GM23338 (cell line): ENCODE measurements at regions not wholly inside any gene's neighbourhood (a gene's known extent, or its start where the extent isn't known, plus 50 kb on each side); places are given as distances from the start of the nearest gene placed in this dataset.

ENCODE experiments used
- ATAC-seq: fragments of 200-7000 bp; cut with Tn5 transposase; 3 replicates; pipeline ENCODE4 v1.9.1; 2020
- DNase-seq: peaks from one replicate; pipeline ENCODE4 v3.0.0-alpha.2; 2015; ENCODE audit warnings: low spot score
- H2AFZ ChIP-seq: fragments of 200-600 bp; sonication (generic); 2 replicates; pipeline ENCODE4 v1.8.0; 2016; ENCODE audit warnings: antibody characterized with exemption, mild to moderate bottlenecking, moderate library complexity
- H3F3A ChIP-seq: fragments of 200-600 bp; sonication (generic); replicated peaks from 2 replicates; pipeline ENCODE4 v1.8.0; 2017; ENCODE audit warnings: antibody characterized with exemption, mixed run types, low read depth
- H3K27ac ChIP-seq: fragments of 200-600 bp; sonication (generic); 2 replicates; pipeline ENCODE4 v1.6.1; 2016; ENCODE audit warnings: low read depth
- H3K27me3 ChIP-seq: fragments of 200-600 bp; sonication (generic); 2 replicates; pipeline ENCODE4 v1.8.0; 2016; ENCODE audit warnings: mild to moderate bottlenecking, mixed run types, moderate library complexity; ENCODE audit not compliant: insufficient read depth
- H3K36me3 ChIP-seq: fragments of 200-600 bp; sonication (generic); 2 replicates; pipeline ENCODE4 v1.8.0; 2016; ENCODE audit warnings: mild to moderate bottlenecking; ENCODE audit not compliant: insufficient read depth
- H3K4me1 ChIP-seq: fragments of 200-600 bp; sonication (generic); 2 replicates; pipeline ENCODE4 v1.8.0; 2016; ENCODE audit warnings: mild to moderate bottlenecking, moderate library complexity; ENCODE audit not compliant: insufficient read depth
- H3K4me2 ChIP-seq: fragments of 200-600 bp; sonication (generic); 2 replicates; pipeline ENCODE4 v1.7.1; 2017; ENCODE audit warnings: mixed run types
- H3K4me3 ChIP-seq: fragments of 200-600 bp; sonication (generic); 2 replicates; pipeline ENCODE4 v1.6.1; 2016; ENCODE audit warnings: mixed run types
- H3K79me2 ChIP-seq: fragments of 200-600 bp; sonication (generic); replicated peaks from 2 replicates; pipeline ENCODE4 v1.8.0; 2017; ENCODE audit warnings: mild to moderate bottlenecking; ENCODE audit not compliant: insufficient read depth
- H3K9me2 ChIP-seq: fragments of 200-600 bp; sonication (generic); 2 replicates; pipeline ENCODE4 v1.8.0; 2017; ENCODE audit not compliant: insufficient read depth
- H4K20me1 ChIP-seq: fragments of 200-600 bp; sonication (generic); replicated peaks from 2 replicates; pipeline ENCODE4 v1.8.0; 2017; ENCODE audit warnings: mild to moderate bottlenecking; ENCODE audit not compliant: insufficient read depth
- H3K27ac Mint-ChIP-seq: 2 replicates; pipeline ENCODE4 v1.8.0; 2020; ENCODE audit warnings: inconsistent platforms, mild to moderate bottlenecking, moderate library complexity, mixed read lengths
- H3K27me3 Mint-ChIP-seq: 3 replicates; pipeline ENCODE4 v1.8.0; 2022; ENCODE audit warnings: low read depth, mild to moderate bottlenecking, moderate library complexity, mixed read lengths, inconsistent platforms; ENCODE audit not compliant: insufficient read depth, poor library complexity
- H3K36me3 Mint-ChIP-seq: 3 replicates; pipeline ENCODE4 v1.8.0; 2021; ENCODE audit warnings: low read depth, mild to moderate bottlenecking, inconsistent platforms, moderate library complexity, mixed read lengths
- H3K4me1 Mint-ChIP-seq: 3 replicates; pipeline ENCODE4 v1.8.0; 2020; ENCODE audit warnings: mild to moderate bottlenecking, inconsistent platforms, mixed read lengths
- H3K4me3 Mint-ChIP-seq: 3 replicates; pipeline ENCODE4 v1.8.0; 2021; ENCODE audit warnings: moderate library complexity, mild to moderate bottlenecking, inconsistent platforms, mixed read lengths
- H3K9me3 Mint-ChIP-seq: 3 replicates; pipeline ENCODE4 v1.8.0; 2020; ENCODE audit warnings: moderate library complexity, mild to moderate bottlenecking, inconsistent platforms, mixed read lengths
- CTCF ChIP-seq, 2 experiments: fragments of 200-600 bp in 1 of 2; sonication (generic) in 1 of 2; conservative IDR thresholded peaks; 2 replicates each; pipeline versions ENCODE4 v1.5.1 to v1.6.1; 2016 to 2017; ENCODE audit warnings: antibody characterized with exemption in 2 of 2, low read depth in 2 of 2, mild to moderate bottlenecking in 2 of 2, moderate library complexity in 1 of 2
- EZH2 ChIP-seq: fragments of 200-600 bp; sonication (generic); IDR thresholded peaks from one replicate; pipeline ENCODE4 v1.8.0; 2017; ENCODE audit warnings: antibody characterized with exemption, mild to moderate bottlenecking, low read depth; ENCODE audit not compliant: unreplicated experiment
- JUNB ChIP-seq: IDR thresholded peaks from one replicate; pipeline ENCODE4 v1.6.1; 2016; ENCODE audit warnings: antibody characterized with exemption; ENCODE audit not compliant: unreplicated experiment
- NANOG ChIP-seq: IDR thresholded peaks from 2 replicates; pipeline ENCODE4 v1.6.1; 2016; ENCODE audit warnings: antibody characterized with exemption, borderline replicate concordance
- POLR2AphosphoS5 ChIP-seq: IDR thresholded peaks from 2 replicates; pipeline ENCODE4 v1.6.1; 2016; ENCODE audit warnings: antibody characterized with exemption, low read depth
- REST ChIP-seq: IDR thresholded peaks from one replicate; pipeline ENCODE4 v1.6.1; 2018; ENCODE audit warnings: antibody characterized with exemption; ENCODE audit not compliant: unreplicated experiment
- STAT1 ChIP-seq: IDR thresholded peaks from one replicate; pipeline ENCODE4 v1.6.1; 2016; ENCODE audit warnings: antibody characterized with exemption; ENCODE audit not compliant: unreplicated experiment
- ZNF114 ChIP-seq: fragments of 250-450 bp; sonication (Bioruptor Pico); IDR thresholded peaks from 2 replicates; pipeline ENCODE4 v1.5.0; 2020; ENCODE audit warnings: mild to moderate bottlenecking, moderate library complexity
- ZNF331 ChIP-seq: fragments of 250-450 bp; sonication (Bioruptor Pico); IDR thresholded peaks from 2 replicates; pipeline ENCODE4 v1.5.0; 2020; ENCODE audit warnings: low read depth, mild to moderate bottlenecking, moderate library complexity
- ZNF462 ChIP-seq: fragments of 250-450 bp; sonication (Bioruptor Pico); IDR thresholded peaks from 2 replicates; pipeline ENCODE4 v1.5.0; 2020; ENCODE audit warnings: mild to moderate bottlenecking, moderate library complexity

- H3F3A ChIP-seq, result no peaks in the 10 kb centered on the region
- H2AFZ ChIP-seq, result no peak overlapping the region
- no peaks in the 10 kb centered on the region for H3K9me2 ChIP-seq
- no peaks in the 10 kb centered on the region for H3K27me3 ChIP-seq
- H3K27me3 Mint-ChIP-seq, result no peaks in the 10 kb centered on the region
- no peak overlapping the region for H3K4me2 ChIP-seq
- no peaks in the 10 kb centered on the region for H3K36me3 Mint-ChIP-seq
- H3K4me1 ChIP-seq, result no peaks in the 10 kb centered on the region
- no peak overlapping the region for H3K27ac ChIP-seq
- TF ChIP-seq ZNF331 (CRISPR knock-in tag), result no peak
- no peak for TF ChIP-seq EZH2
- TF ChIP-seq JUNB, result no peak
- no peak for TF ChIP-seq ZNF114 (CRISPR knock-in tag)
- no peak for TF ChIP-seq REST
- TF ChIP-seq POLR2AphosphoS5, result no peak
- TF ChIP-seq NANOG, result no peak
- no peak for TF ChIP-seq ZNF462 (CRISPR knock-in tag)
- TF ChIP-seq CTCF (conservative IDR thresholded peaks at IDR 0.05; ENCODE audit: low read depth in 2 of 2), result no peak
- no peak for TF ChIP-seq STAT1
- no peak overlapping the region for H3K27ac Mint-ChIP-seq
- H3K4me1 Mint-ChIP-seq, result no peaks in the 10 kb centered on the region; the same call in 2 of the 3 replicates
- H4K20me1 ChIP-seq, result no peaks in the 10 kb centered on the region
- H3K79me2 ChIP-seq, result no peaks in the 10 kb centered on the region
- H3K9me3 Mint-ChIP-seq, result no peaks in the 10 kb centered on the region
- H3K4me3 Mint-ChIP-seq, result no peak overlapping the region
- ATAC-seq, result no peak
- H3K36me3 ChIP-seq, result no peaks in the 10 kb centered on the region
- no peak overlapping the region for H3K4me3 ChIP-seq
- no peak for DNase-seq
Measured at GRCh38 chr5:167661605-167662004, 629.8 kb upstream of the WWC1 start.
